MM.1S (cell line): ENCODE measurements at regions not wholly inside any gene's neighbourhood (a gene's known extent, or its start where the extent isn't known, plus 50 kb on each side); places are given as distances from the start of the nearest gene placed in this dataset.

Source experiments
- DNase-seq: peaks from one replicate; pipeline ENCODE4 v3.0.0-alpha.2; 2015
- H2AFZ ChIP-seq: fragments of 300-600 bp; sonication (generic); 2 replicates; pipeline ENCODE4 v1.6.0; 2016; ENCODE audit warnings: antibody characterized with exemption, low read length
- H3F3A ChIP-seq: fragments of 300-600 bp; sonication (generic); 2 replicates; pipeline ENCODE4 v1.6.1; 2016; ENCODE audit warnings: mild to moderate bottlenecking, antibody characterized with exemption, low read length, moderate library complexity, mixed read lengths; ENCODE audit not compliant: insufficient read depth
- H3K27ac ChIP-seq: fragments of 300-600 bp; sonication (generic); 2 replicates; pipeline ENCODE4 v1.5.1; 2016; ENCODE audit warnings: mild to moderate bottlenecking, low read length
- H3K27me3 ChIP-seq: fragments of 300-600 bp; sonication (generic); replicated peaks from 2 replicates; pipeline ENCODE4 v1.6.0; 2016; ENCODE audit warnings: low read length; ENCODE audit not compliant: insufficient read depth
- H3K36me3 ChIP-seq: fragments of 300-600 bp; sonication (generic); replicated peaks from 2 replicates; pipeline ENCODE4 v1.6.1; 2016; ENCODE audit warnings: mild to moderate bottlenecking, low read length, mixed read lengths; ENCODE audit not compliant: insufficient read depth
- H3K4me1 ChIP-seq: fragments of 300-600 bp; sonication (generic); 2 replicates; pipeline ENCODE4 v1.6.1; 2016; ENCODE audit warnings: low read length, mixed read lengths
- H3K4me2 ChIP-seq: fragments of 300-600 bp; sonication (generic); 2 replicates; pipeline ENCODE4 v1.6.0; 2016; ENCODE audit warnings: low read depth, low read length
- H3K4me3 ChIP-seq: fragments of 300-600 bp; sonication (generic); 2 replicates; pipeline ENCODE4 v1.5.1; 2016; ENCODE audit warnings: low read length, mixed read lengths
- H3K79me2 ChIP-seq: fragments of 300-600 bp; sonication (generic); 2 replicates; pipeline ENCODE4 v1.6.1; 2016; ENCODE audit warnings: mixed run types, low read length, mixed read lengths
- H3K9ac ChIP-seq: fragments of 300-600 bp; sonication (generic); 2 replicates; pipeline ENCODE4 v1.6.1; 2016; ENCODE audit warnings: low read length, mixed read lengths
- H3K9me2 ChIP-seq: fragments of 300-600 bp; sonication (generic); replicated peaks from 2 replicates; pipeline ENCODE4 v1.6.1; 2016; ENCODE audit warnings: mild to moderate bottlenecking, low read length, mixed read lengths; ENCODE audit not compliant: insufficient read depth
- H3K9me3 ChIP-seq: fragments of 300-600 bp; sonication (generic); replicated peaks from 2 replicates; pipeline ENCODE4 v1.6.1; 2016; ENCODE audit warnings: mild to moderate bottlenecking, low read length, mixed read lengths; ENCODE audit not compliant: insufficient read depth
- H4K20me1 ChIP-seq: fragments of 300-600 bp; sonication (generic); 2 replicates; pipeline ENCODE4 v1.6.1; 2016; ENCODE audit warnings: mild to moderate bottlenecking, low read length, moderate library complexity, mixed read lengths; ENCODE audit not compliant: insufficient read depth
- EZH2 ChIP-seq: fragments of 300-600 bp; sonication (generic); optimal IDR thresholded peaks from 2 replicates; pipeline ENCODE3; 2017; ENCODE audit warnings: low read depth, mild to moderate bottlenecking, antibody characterized with exemption, low read length, mixed read lengths
- EZH2phosphoT487 ChIP-seq: fragments of 300-600 bp; sonication (generic); IDR thresholded peaks from 2 replicates; pipeline ENCODE4 v1.6.1; 2018; ENCODE audit warnings: antibody characterized with exemption, low read length
- TF ChIP-seq, protein P1 (sequence below): fragments of 300-600 bp; sonication (generic); IDR thresholded peaks from 2 replicates; pipeline ENCODE4 v1.5.1; 2016; ENCODE audit warnings: antibody characterized with exemption, low read length, mixed read lengths

DNA sequence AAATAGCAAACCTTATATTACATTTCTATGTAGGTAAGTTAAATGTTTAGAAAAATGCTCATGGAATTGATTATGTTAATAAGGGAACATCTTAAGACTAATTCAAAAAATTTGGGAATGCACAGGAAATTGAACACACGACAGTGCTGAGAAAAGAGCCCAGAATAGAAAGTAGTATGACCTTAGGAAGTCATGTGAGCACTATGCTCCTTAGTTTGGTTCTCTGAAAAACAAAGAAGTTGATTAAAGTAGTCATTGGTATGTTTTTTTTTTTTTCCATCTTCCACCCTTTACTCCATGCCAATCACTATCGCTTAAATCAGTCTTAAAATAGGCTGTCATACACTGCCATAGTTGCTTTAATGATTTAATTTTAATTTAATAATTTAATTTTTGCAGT is 242.9 kb downstream of the ANKRD7 start:
- Histone ChIP-seq H3K27me3 (no peaks in the 10 kb centered on the region), H2AFZ (no peak overlapping the region), H3F3A (no peaks in the 10 kb centered on the region), H3K4me3 (no peak overlapping the region), H4K20me1 (no peaks in the 10 kb centered on the region), H3K36me3 (no peaks in the 10 kb centered on the region), H3K4me2 (no peak overlapping the region), H3K9me3 (no peaks in the 10 kb centered on the region), H3K79me2 (no peaks in the 10 kb centered on the region), H3K4me1 (no peaks in the 10 kb centered on the region), H3K9me2 (no peaks in the 10 kb centered on the region), H3K27ac (no peak overlapping the region), H3K9ac (no peak overlapping the region)
- no peak for DNase-seq
- TF ChIP-seq, protein P1, sequence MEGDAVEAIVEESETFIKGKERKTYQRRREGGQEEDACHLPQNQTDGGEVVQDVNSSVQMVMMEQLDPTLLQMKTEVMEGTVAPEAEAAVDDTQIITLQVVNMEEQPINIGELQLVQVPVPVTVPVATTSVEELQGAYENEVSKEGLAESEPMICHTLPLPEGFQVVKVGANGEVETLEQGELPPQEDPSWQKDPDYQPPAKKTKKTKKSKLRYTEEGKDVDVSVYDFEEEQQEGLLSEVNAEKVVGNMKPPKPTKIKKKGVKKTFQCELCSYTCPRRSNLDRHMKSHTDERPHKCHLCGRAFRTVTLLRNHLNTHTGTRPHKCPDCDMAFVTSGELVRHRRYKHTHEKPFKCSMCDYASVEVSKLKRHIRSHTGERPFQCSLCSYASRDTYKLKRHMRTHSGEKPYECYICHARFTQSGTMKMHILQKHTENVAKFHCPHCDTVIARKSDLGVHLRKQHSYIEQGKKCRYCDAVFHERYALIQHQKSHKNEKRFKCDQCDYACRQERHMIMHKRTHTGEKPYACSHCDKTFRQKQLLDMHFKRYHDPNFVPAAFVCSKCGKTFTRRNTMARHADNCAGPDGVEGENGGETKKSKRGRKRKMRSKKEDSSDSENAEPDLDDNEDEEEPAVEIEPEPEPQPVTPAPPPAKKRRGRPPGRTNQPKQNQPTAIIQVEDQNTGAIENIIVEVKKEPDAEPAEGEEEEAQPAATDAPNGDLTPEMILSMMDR, result no peak
- TF ChIP-seq EZH2phosphoT487 (no peak), EZH2 (no peak)

DNA sequence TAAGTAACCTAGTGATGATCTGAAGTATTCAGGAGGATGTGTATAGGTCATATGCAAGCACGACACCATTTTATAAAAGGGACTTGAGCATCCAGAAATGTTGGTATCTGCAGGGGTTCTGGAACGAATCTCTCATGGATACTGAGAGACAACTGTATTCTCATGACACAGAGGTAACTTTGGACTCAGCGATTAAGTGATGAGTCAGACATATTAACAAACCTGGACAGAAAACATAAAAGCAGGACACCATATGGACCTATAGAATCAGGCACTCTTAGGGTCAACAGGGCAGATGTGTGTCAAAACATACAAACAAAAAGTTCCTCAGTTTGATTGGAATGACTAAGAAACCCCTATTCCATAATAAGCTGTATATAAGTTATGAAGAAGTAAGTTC is 248.1 kb downstream of the ANKRD7 start:
- Histone ChIP-seq H3K9me3 (no peaks in the 10 kb centered on the region), H3K4me2 (no peak overlapping the region), H3K9ac (no peak overlapping the region), H3F3A (no peaks in the 10 kb centered on the region), H4K20me1 (no peaks in the 10 kb centered on the region), H3K79me2 (no peaks in the 10 kb centered on the region), H3K4me3 (no peak overlapping the region), H3K36me3 (no peaks in the 10 kb centered on the region), H3K4me1 (no peaks in the 10 kb centered on the region), H2AFZ (no peak overlapping the region), H3K9me2 (no peaks in the 10 kb centered on the region), H3K27ac (no peak overlapping the region), H3K27me3 (no peaks in the 10 kb centered on the region)
- TF ChIP-seq, protein P1, result no peak
- TF ChIP-seq EZH2phosphoT487 (no peak), EZH2 (no peak)
- no peak for DNase-seq

DNA sequence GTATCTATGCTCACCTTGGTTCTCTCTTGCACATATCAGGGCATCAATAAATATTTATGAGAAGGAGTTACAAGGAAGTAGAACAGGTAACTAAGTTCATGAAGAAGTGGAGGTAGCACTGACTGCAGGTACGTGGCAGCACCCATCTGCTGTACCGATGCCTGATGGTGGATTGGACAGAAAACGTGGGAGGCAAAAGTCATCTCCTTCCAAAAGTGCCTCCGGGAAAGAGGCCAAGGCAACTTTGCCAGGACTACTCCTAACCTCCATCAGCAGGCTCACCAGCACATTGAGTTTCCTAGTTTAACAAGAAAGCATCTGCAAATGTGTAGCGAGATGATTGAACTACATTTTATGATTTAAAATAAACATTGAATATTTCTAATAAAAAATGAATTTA is 248.8 kb downstream of the ANKRD7 start:
- no peaks in the 10 kb centered on the region for H3K9me2 ChIP-seq
- H3K27ac ChIP-seq, result no peak overlapping the region

More for the DNA sequence above, 248.8 kb downstream of the ANKRD7 start:
- Histone ChIP-seq H4K20me1 (no peaks in the 10 kb centered on the region), H2AFZ (no peak overlapping the region), H3K27me3 (no peaks in the 10 kb centered on the region), H3K4me1 (no peaks in the 10 kb centered on the region), H3K4me2 (no peak overlapping the region), H3K9me3 (no peaks in the 10 kb centered on the region), H3K36me3 (no peaks in the 10 kb centered on the region), H3F3A (no peaks in the 10 kb centered on the region), H3K9ac (no peak overlapping the region), H3K4me3 (no peak overlapping the region), H3K79me2 (no peaks in the 10 kb centered on the region)
- TF ChIP-seq, protein P1, result no peak
- TF ChIP-seq EZH2phosphoT487, result no peak
- TF ChIP-seq EZH2, result no peak
- DNase-seq, result no peak
